ENCODE measurements at regions not wholly inside any gene's neighbourhood (a gene's known extent, or its start where the extent isn't known, plus 50 kb on each side); places are given as distances from the start of the nearest gene placed in this dataset.

DNA sequence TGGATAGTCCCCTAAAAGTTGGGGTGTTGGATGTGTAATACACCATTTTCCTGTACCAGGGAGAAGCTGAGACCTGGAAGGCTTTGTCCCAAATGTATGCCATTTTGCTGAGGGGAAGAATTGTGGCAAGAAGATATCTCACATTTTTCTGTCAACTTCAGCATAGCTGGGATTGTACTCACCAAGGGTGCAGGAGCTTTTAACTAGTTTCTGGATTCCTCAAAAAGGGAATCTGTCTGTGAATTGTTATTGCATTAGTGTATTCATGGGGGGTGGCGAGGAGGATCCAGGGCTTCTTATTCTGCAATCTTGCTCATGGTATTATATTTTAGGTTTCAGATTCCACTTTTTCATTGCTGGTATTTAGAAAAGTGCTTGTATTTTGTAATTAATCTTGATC lies 208.2 kb upstream of the MYOCD start:
- DNase-seq: peak; percentile 75

DNA sequence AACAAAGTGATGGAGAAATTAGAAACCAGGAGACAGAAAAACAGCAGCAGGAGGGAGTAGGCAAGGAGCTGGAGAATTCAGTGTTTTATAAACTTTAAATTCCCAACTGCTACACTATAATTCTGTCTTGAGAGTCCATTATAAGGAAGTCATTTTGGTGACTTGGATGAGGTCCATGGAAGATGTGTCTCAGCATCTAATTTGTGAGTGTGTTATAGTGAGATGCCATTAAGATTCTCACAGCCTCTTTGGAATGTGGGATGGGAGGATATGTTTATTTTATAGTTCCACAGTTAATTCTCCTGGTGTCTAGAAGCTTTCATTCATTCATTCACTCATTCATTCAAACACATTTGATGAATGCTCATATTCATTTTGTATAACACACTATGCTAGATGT lies 206.0 kb upstream of the MYOCD start:
- DNase-seq: peak; percentile 54

DNA sequence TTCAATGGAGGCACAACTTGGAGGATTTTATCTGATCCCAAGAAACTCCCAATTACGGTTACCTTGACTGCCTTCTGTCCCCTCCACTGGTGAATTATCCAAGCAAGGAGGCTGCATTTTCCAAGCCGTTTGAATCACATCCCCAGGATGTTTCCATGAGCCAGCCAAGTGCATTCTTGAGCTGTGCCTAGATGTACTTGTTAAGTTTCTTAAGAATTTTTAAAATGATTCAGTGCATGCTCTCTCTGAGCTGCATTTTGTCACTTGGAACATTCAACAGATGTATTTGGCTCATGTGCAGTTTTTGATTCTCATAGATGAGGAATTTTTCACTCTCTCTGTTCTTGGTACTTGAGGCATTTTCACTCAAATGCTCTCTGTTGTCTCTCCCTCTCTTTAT lies 202.6 kb upstream of the MYOCD start:
- DNase-seq: peak; percentile 67

DNA sequence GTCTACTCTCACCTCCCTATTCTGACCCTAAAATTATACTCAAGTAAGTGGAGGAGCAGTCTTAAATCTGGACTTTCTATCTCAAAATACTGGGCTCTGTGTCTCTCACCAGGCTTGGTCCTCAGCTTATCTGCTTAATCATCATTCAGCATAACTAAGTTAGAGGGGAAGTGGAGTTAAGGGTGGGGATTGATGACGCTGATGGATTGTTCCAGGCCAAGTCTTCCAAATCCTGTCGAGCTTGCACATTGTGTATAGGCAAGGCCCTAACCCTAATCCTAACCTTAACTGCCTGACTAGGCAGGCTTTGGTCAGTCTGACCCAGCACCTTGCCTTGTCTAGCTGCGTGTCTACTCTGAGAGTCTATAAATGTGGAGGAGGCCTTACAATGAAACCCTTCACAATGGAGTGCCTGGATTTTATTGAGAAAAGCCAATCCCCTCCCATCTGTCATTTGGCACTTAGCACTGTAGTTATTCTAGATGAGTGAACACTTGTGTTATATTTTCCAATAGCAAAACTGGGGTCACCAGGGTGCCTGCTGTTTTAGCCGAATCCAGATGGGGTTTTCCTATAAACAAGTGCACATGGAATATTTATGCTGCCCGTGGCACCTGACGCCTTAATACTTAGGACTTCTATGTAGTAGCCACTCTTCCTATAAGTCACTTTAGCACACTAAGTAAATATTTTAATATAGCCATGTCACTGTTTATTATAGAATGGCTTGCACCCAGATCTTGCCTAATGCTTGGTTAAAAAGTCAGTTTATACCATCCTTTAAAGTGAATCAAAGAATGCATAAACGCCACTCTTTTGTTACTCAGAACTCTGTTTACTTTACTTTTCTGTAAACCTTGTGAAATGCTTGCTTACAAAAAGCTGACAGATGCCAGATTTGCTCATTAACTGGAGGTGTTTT lies 193.2 kb upstream of the MYOCD start:
- DNase-seq: no peak

DNA sequence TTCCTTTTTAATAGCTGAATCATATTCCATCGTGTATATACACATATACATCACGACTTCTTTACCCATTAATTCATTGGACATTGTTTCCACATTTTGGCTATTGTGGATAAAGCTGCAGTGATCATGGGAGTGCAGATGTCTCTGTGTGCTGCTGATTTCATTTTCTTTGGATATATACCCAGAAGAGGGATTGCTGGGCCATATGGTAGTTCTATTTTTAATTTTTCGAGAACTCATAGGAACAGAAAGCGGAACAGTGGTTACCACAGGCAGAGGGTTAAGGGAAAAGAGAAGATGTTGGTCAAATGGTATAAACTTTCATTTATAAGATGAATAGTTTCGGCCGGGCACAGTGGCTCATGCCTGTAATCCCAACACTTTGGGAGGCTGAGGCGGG lies 187.4 kb upstream of the MYOCD start:
- DNase-seq: no peak

DNA sequence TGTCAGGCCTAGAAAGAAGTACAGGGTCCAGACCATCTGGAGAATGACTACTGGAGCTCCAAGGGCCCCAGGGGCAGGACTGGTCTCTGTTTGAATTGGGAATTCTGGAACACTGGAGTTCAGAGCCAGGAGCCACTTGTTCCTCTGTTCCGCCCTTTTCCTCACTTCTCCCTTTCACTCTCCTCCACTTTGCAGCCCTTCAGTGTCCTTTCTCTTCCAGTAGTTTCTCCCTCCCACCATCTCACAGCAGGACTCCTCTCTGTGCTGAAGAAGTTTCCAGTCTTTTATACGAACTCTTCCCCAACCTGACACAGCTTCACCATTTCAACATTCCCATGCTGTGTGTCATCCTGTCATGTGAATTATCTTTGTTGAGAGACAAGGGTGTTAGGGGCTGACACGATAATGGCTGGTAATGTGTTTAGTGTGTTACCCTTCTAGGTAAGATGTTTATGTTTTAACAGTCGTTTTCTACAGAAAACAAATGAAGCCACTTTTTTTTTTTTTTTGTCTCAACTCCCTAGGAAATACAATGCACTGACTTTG lies 180.3 kb upstream of the MYOCD start:
- peak; percentile 39 for DNase-seq

DNA sequence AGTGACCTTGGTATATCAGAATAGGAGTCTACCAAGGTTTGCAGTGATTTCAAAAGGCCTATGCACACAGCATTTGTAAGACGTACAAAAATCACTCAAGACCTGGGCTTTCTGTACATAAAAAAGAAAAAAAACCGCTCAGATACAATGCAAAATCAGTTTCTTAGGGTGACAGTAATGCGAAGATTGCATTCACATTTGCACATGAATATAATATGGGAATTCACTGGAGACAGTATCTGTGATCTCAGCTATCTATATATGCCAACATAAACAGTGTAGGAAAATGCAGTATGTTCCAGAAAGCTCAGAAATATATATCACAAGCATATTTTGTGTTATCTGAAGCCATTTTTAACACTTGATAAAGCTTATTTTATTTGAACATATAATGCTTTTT lies 176.4 kb upstream of the MYOCD start:
- DNase-seq: no peak

DNA sequence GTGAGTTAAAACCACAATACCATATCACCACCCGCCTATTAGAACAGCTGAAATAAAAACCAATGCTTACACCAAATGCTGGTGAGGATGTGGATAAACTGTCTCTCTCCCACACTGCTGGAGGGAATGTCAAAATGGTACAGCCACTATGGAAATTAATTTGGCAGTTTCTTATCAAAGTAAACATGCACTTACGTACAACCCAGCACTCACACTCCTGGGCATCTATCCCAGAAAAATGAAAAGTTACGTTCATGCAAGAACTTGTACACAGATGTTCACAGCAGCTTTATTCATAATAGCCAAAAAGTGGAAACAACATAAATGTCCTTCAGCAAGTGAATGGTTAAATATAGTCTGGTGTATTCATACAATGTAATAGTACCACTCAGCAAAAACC lies 173.2 kb upstream of the MYOCD start:
- DNase-seq: no peak

DNA sequence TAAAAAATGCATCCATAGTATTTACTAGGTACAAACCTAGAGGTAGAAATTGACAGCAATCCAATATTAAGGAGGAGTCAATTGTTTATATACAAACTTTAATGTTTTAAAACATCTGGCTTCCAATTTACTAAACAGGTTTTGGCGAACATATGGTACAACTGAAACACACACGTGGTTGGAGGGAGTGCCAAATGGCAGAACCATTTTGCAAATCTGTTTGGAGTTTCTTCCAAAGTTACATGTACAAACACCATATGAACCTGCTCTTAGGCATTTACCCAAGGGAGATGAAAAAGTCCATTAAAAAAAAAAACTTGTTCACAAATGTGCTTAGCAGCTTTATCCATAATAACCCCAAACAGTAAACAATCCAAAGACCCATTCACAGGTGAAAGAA lies 159.8 kb upstream of the MYOCD start:
- no peak for DNase-seq

DNA sequence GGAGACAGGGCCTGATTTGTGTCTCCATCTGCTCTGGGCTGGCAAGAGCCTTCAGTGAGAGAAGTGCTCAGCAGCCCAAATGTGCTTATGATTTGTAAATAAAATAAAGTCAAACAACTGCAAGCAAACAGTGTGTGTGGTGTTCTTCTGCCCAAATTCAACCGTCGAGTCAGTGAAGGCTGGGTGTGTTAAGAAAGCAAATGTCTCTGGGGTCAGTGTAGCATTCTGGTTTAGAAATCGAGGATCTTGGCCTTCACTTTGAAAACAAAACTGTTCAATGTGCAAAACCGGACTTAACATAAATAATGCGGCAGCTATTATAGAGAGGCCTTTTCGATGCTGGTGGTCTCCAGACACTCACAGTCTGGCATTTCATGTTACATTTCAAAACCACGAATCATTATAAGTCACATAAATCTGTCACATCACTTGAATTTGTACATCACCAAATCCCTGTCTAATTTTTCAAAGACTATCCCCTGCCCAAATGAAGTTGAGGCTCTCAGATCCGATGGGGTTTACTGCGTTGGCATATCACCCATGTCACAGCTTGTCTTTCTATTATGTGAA lies 158.6 kb upstream of the MYOCD start:
- peak; percentile 52 for DNase-seq

DNA sequence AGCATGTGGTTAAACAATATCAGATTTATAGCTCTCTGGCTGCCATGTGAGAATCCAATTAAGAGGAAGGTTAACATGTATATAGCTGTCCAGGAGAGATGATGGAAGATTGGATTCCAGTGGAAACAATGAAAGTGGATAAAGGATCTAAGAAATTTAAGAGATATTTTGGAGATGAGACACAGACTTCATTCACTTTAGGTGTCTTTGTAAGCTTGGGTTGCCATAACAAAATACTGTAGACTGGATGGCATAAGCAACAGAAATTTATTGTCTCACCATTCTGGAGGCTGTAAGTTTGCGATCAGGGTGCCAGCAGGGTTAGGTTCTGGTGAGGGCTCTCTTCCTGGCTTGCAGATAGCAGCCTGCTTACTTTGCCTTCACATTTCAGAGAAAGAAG lies 155.9 kb upstream of the MYOCD start:
- DNase-seq: peak; percentile 71

DNA sequence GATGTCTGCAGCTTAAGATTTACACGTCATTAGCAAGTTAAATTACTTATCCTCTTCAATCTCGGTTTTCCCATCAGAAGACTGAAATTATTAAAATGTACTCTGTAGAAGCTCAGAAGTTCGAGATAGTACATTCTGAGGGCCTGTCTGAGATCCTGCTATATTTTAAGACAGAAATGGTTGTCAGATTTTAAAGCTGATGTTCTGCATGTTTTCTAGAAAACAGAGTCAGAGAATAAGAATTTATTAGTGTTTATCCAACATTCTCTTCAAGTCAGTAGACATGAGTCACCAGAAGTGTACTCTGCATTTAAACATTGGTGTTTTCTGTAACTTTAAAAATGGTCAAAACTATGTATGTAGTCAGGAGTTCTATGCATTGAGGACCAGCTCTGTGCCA lies 155.2 kb upstream of the MYOCD start:
- peak; percentile 74 for DNase-seq

DNA sequence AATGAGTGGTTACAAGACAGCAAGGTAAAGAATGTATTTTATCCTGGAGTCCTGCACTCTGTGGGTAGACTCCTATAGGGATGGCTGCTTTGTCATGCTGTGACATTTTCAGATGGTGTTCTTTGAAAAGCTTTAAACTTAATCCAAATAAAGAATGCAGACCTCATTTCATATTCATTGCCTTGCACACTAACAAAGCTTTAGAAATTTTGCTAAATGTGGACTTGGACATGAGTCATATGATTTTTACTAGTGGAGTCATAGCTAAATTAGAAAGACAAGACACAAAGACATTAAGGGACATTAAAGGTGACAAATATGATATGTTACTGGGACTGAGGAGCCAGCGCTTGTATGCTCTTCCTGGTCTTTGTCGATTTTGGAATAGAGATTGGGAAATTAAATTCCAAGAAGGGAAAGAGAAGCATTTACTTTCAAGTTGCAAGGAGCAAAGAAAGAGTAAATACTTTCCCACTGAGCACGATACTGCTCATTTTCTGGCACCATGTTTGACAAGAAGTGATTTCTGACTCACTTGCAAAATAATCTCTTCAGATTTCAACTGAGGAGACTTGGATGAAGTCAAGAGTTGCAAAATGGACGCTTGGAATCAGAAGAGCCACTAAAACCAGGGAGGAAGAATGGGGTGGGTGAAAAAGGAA lies 152.9 kb upstream of the MYOCD start:
- DNase-seq: peak; percentile 73

DNA sequence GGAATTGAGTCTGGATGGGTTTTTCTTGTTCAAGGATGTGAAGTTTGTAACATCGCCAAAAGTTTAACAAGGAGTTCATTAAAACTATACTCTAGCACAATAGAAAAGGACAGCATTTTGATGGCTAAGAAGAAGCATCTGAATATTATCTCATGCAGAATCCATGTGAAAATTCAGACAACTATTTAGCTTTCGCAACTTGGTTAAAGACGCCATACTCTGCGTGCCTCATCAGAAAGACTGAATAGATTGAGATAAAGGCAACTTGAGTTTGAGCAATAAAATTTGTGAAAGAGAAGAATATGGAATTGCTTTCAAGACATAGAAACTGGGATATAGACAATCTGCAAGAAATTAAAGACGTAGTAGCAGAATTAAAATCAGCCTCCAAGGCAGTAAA lies 151.1 kb upstream of the MYOCD start:
- no peak for DNase-seq

DNA sequence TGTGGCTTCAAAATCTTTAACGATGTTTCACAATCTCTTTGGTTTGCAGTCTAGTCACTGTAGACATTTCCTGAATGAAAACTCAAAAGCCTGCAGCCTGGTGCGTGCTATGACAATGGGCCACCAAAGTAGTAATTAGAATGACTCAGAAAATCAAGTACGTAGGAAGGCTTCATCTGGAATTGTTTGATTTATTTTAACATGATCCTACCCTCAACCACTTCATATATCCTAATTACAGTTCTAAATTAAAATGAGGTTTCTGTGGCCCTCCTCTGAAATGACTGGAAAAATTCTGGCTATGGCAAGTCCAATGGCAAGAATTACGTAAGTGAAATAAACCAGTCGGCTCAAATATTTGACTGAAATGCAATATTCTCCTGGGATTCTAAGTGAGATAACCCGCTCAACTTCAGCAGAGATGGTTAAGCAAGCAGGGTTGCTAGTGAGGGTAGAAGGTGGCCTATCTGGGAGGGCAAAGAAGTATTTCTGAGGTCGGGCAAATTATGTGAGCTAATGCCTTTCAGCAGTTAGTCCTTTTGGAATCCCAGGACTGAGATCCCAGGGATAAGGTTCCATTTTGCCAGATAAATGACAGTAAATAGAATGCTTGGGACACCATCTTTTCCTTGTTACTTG lies 145.6 kb upstream of the MYOCD start:
- DNase-seq: peak; percentile 95

DNA sequence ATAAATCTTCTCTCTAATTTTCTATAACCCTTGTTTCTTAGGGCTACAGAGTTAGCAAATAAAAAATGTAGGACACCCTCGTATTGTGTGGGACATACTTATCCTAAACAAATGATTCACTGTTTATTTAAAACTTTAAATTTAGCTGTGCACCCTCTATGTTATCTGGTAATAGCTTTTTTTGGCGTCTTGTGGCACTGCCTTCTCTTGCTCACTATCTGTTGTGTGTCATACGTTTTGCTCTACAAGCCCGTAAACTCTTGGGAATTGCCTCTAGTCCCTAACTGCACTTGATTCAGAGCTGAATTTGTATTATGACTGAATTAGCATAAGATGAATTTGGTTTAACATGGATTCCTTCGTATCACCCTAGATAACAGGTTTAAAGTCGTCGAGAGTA lies 144.3 kb upstream of the MYOCD start:
- DNase-seq: no peak

DNA sequence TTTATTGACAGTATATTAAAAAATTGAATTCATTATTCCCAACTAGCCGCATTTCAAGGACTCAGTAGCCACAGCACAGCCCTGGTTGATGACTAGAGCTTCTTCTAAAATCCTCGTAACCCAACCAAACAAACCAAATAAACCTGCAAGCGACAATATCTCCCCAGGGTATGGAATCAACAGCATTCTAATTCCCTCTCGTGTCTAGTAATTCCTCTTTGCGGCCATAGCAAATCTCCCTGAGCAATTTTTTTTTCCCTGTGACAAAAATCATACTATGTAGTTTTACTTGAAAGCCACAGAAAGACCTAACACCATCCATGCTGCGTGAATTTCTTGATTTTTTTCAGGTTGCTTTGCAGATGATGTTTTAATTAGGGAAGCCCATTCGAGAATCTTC lies 143.4 kb upstream of the MYOCD start:
- no peak for DNase-seq

DNA sequence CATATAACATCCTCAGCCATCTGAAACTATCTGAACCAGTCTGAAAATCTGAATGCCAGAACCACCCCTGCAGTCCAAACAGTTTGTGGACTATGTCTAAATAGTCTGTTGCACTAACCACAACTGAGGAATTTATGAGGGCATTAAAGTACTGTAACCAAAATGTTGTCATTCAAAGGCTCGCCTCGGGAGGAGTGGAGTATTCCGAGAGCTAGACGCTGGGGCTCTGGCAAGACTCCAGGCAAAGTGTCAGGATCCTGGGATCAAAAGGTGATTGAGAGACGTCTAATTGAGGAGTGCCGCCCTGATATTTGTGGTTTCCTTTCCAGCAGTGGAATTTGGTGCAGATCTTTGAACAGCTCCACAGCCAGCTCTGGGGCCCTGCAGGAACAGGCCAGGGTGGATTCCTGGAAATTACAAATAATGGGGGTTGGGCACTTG lies 142.9 kb upstream of the MYOCD start:
- DNase-seq: peak; percentile 97

DNA sequence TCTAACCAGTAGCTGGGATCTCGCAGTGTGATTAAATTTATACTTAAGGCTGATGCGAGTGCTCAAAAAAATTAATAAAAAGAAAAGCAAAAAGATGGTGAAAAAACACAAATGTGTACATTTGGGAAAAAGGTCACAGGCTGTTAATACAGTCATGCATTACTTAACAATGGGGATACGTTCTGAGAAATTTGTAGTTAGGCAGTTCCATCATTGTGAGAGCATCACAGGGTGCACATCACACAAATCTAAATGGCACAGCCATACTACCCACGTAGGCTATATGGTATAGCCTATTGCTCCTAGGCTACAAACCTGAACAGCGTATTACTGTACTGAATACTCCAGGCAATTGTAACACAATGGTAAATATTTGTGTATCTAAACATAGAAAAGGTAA lies 142.4 kb upstream of the MYOCD start:
- no peak for DNase-seq

DNA sequence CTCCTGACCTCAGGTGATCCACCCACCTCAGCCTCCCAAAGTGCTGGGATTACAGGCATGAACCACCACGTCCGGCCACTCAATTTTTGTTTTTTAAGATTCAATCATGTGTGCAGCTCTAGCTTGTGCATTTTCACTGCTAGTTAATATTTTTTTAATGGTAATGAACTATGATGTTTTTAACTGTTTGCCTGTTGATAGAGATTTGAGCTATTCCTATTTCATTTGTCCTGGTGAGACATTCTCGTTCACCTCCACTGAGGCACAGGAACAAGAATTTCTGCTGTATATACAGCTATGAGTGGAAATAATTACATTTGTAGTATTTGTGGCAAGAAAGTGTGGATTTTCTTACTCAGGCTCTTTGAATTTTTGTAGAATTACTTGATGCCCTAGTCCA lies 137.7 kb upstream of the MYOCD start:
- DNase-seq: no peak

DNA sequence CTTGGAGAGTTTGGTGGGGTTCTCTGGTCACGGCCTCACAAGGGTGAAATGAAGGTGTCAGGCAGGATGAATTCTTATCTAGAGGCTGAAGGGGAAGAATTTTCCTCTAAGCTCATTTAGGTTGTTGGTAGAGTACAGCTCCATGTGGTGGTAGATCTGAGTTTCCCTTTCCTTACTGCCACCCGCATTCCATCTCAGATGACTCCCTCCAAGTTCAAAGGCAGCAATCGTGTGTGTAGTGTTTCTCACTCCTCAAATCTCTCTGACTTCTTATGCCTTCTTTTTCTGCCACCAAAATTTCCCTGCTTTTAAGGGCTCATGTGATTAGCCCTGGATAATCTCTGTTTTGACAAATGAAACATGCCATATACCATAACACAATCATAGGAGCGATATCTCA lies 135.5 kb upstream of the MYOCD start:
- DNase-seq: no peak

DNA sequence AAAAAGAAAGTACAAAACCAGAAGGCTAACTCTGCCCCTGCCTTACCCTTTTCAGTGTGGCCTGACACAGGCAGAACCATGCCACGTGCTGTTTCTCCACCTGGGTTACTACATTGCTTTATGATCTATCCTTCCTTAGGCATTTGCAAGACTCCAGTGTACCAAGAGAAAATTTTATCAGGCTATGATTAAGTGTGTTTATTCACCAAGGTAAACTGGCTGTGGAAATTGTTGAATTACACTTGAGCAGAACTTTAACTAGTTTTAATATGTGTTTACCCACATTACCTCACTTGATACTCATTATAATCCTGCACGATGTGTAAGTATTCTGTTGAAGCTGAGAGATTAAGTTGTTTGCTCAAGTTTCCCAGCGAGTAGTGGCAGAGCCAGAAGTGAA lies 129.7 kb upstream of the MYOCD start:
- no peak for DNase-seq

DNA sequence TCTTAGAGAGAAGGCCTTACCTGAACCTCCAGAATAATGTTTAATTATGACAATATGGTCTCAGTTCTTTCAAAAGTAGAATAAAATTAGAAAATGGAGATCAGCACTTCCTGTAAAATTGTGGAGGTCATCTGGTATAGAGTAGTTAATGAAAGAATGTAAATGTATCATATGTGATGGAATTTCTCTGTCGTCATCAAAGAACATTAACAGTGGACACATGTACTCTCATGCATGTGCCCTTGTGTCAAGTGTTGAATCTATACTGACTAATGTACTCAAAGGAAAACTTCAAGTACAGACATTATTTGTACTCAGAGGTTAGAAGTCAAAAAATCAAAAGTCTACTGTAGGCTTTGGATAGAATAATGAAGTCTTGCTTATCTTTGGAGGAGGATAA lies 129.2 kb upstream of the MYOCD start:
- DNase-seq: peak; percentile 75
